Body of pancreas (tissue), 4 donors: ENCODE measurements at regions not wholly inside any gene's neighbourhood (a gene's known extent, or its start where the extent isn't known, plus 50 kb on each side); places are given as distances from the start of the nearest gene placed in this dataset.

Experiments
- ATAC-seq: fragments of 150-250 bp; one replicate; pipeline ENCODE4 v1.9.1; 2016
- DNase-seq, 4 donors: peaks; one replicate each; pipeline ENCODE4 v3.0.0-alpha.2; 2019
- H3K27ac ChIP-seq, 4 donors: fragments of 200-600 bp; sonication (generic); 1 replicate in 3 of 4; 2 replicates in 1 of 4; pipeline versions ENCODE4 v1.5.1 to v1.6.1; 2016 to 2019; ENCODE audit warnings: mild to moderate bottlenecking in 1 of 4, mixed read lengths in 1 of 4, moderate library complexity in 1 of 4
- H3K27me3 ChIP-seq, 2 donors: fragments of 200-600 bp; sonication (generic); one replicate each; pipeline ENCODE4 v1.6.0; 2016; ENCODE audit warnings: mild to moderate bottlenecking in 1 of 2
- H3K36me3 ChIP-seq, 2 donors: fragments of 200-600 bp; sonication (generic); replicated peaks in 1 of 2; 2 replicates each; pipeline ENCODE4 v1.5.1; 2016; ENCODE audit warnings: low read depth in 2 of 2; ENCODE audit not compliant: insufficient read depth in 1 of 2
- H3K4me1 ChIP-seq: fragments of 200-600 bp; sonication (generic); one replicate; pipeline ENCODE4 v1.6.0; 2016
- H3K4me3 ChIP-seq, 2 donors: fragments of 200-600 bp; sonication (generic); 1 replicate in 1 of 2; 2 replicates in 1 of 2; pipeline ENCODE4 v1.5.1; 2016 to 2019
- H3K9me3 ChIP-seq, 3 donors: fragments of 200-600 bp; sonication (generic); 1 replicate in 2 of 3; 2 replicates in 1 of 3; pipeline ENCODE4 v1.5.1; 2016
- CTCF ChIP-seq, 7 experiments: fragments of 450-650 bp in 4 of 7; fragments of 200-600 bp in 3 of 7; sonication (generic) in 3 of 7; IDR thresholded peaks; one replicate each; pipeline ENCODE4 v1.5.1; 2016 to 2019; ENCODE audit warnings: antibody characterized with exemption in 7 of 7
- POLR2A ChIP-seq, 3 donors: fragments of 450-650 bp; IDR thresholded peaks; one replicate each; pipeline ENCODE4 v1.6.1; 2016; ENCODE audit warnings: antibody characterized with exemption in 3 of 3, mild to moderate bottlenecking in 2 of 3
- WGBS, 2 donors: methylation state at CpG; one replicate each; pipeline ENCODE4 v1.1.5; 2017; 5-methylcytosine and 5-hydroxymethylcytosine counted together
- intact Hi-C: fragments of 100-400 bp; cut with DNase I; formaldehyde crosslinking; loops from one replicate; pipeline ENCODE4 v1.15.1; 2023

DNA sequence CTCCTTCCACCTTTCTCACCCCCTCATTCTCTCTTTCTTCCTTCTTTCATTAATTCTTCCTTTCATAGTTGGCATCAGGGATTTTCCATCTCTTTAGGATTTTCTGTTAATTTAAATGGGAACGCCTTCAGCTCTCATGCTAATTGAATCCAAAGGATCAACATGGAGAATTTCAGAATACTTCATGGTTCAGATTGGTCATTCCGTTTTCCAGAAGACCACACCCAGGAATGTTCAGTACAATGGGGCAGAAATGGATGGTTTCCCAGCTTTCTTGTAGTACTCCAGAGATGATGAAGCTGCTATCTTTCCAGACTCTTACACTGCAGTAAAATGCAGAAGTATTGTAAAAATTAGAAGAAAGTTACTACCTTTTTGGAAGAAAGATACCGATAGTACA is 440.0 kb downstream of the DAD1 start:
- Histone ChIP-seq H3K27me3 (no peaks in the 10 kb centered on the region), H3K4me1 (no peaks in the 10 kb centered on the region), H3K9me3 (no peaks in the 10 kb centered on the region), H3K27ac (no peak overlapping the region), H3K36me3 (no peaks in the 10 kb centered on the region), H3K4me3 (no peak overlapping the region)
- ATAC-seq (no peak), DNase-seq (no peak)
- TF ChIP-seq CTCF (IDR thresholded peaks at IDR 0.05), result no peak
- no peak for TF ChIP-seq POLR2A (IDR thresholded peaks at IDR 0.05)
- WGBS, 2 donors, result 66 to 69% methylated on average over 3 of the region's 3 CpGs
- intact Hi-C loops, result no loop called here

DNA sequence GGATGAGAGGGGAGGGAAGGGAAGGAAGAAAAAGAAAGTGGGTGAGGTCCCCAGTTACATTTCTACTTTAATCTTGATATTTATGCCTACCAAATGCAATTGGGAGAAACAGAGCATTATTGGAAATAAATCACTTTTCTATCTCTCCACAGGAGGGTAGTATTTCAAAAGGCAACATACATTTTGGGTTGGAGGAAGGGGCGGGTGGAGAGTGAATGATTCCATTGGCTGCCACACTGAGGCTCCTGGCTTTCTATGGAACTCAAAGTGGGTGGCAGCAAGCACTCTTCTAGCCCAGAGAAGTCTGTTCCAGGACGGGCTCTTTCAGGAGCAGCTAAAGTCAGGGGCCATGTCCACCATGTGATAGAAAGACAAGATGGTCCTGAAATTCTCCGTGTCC is 441.3 kb downstream of the DAD1 start:
- Histone ChIP-seq H3K4me3 (no peak overlapping the region), H3K36me3 (no peaks in the 10 kb centered on the region), H3K4me1 (no peaks in the 10 kb centered on the region), H3K9me3 (no peaks in the 10 kb centered on the region), H3K27ac (no peak overlapping the region), H3K27me3 (no peaks in the 10 kb centered on the region)
- WGBS, 2 donors, result 57 to 62% methylated on average over 3 of the region's 3 CpGs
- DNase-seq, result no peak
- TF ChIP-seq POLR2A (IDR thresholded peaks at IDR 0.05) (no peak), CTCF (IDR thresholded peaks at IDR 0.05) (no peak)
- no peak for ATAC-seq
- intact Hi-C loops, result no loop called here

DNA sequence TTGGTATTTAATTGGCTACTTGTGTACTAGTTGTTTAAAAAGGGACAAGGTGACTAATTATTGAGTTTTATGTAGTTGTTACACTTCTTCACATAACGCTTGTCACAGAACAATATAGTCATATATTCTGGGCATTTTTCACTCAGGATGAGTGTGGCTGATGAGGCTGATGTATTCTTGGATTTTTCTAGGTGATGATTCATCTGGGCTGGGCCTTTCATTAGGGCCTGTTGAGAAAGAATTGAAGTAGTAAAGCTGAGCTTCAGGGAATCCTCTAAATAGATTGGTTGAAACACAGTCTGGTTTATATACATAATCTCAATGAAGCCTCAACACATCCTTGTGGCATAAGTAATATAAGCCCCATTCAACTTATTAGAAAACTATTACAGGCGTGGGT is 445.7 kb downstream of the DAD1 start:
- H3K36me3 ChIP-seq, result no peaks in the 10 kb centered on the region
- no peaks in the 10 kb centered on the region for H3K9me3 ChIP-seq
- H3K4me1 ChIP-seq, result no peaks in the 10 kb centered on the region
- intact Hi-C loops, result no loop called here
- DNase-seq, result no peak
- 53 to 63% methylated on average over 2 of the region's 2 CpGs for WGBS, 2 donors
- H3K4me3 ChIP-seq, result no peak overlapping the region
- no peak overlapping the region for H3K27ac ChIP-seq
- H3K27me3 ChIP-seq, result no peaks in the 10 kb centered on the region
- TF ChIP-seq POLR2A (IDR thresholded peaks at IDR 0.05) (no peak), CTCF (IDR thresholded peaks at IDR 0.05) (no peak)
- no peak for ATAC-seq

DNA sequence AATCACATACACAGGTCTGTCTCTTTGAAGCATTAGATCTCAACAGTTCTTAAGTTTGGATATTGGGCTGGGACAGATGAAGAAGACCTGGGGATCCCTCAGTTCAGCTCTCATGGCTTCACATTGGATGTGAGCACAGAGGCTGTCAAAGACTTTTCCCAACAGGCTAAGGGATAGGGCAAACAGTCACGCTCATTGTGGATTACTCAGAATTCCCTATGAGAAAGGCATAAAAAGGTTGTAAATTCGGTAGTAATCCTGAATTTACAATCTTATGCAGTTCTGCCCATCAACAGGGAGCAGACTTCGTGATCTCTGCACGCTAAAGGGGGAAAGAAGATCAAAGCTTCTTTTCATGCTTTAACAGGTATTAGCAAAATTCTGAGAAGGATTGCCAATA is 448.4 kb downstream of the DAD1 start:
- no peak overlapping the region for H3K27ac ChIP-seq
- no peaks in the 10 kb centered on the region for H3K9me3 ChIP-seq
- no peaks in the 10 kb centered on the region for H3K27me3 ChIP-seq
- H3K4me3 ChIP-seq, result no peak overlapping the region
- WGBS, 2 donors, result 52 to 54% methylated on average over 4 of the region's 4 CpGs
- no peaks in the 10 kb centered on the region for H3K36me3 ChIP-seq
- DNase-seq, result no peak
- intact Hi-C loops, result no loop called here
- H3K4me1 ChIP-seq, result no peaks in the 10 kb centered on the region
- ATAC-seq, result no peak
- TF ChIP-seq CTCF (IDR thresholded peaks at IDR 0.05), result no peak
- TF ChIP-seq POLR2A (IDR thresholded peaks at IDR 0.05), result no peak

GRCh38 chr14:22131749-22132476 is 457.1 kb downstream of the DAD1 start:
- no peak for DNase-seq
- intact Hi-C loops, result no loop called here
- 41 to 52% methylated on average over 4 of the region's 4 CpGs for WGBS, 2 donors
- TF ChIP-seq POLR2A (IDR thresholded peaks at IDR 0.05) (no peak), CTCF (IDR thresholded peaks at IDR 0.05) (no peak)
- Histone ChIP-seq H3K4me3 (no peak overlapping the region), H3K27ac (no peak overlapping the region), H3K9me3 (no peaks in the 10 kb centered on the region), H3K27me3 (no peaks in the 10 kb centered on the region), H3K4me1 (no peaks in the 10 kb centered on the region), H3K36me3 (no peaks in the 10 kb centered on the region)
- no peak for ATAC-seq
